ENCODE measurements at regions not wholly inside any gene's neighbourhood (a gene's known extent, or its start where the extent isn't known, plus 50 kb on each side); places are given as distances from the start of the nearest gene placed in this dataset.
"Not testable (repeated sequence)": the region's sequence is repeated elsewhere in the genome, so short reads cannot be mapped to it uniquely, and the experiment has no call there.

DNA sequence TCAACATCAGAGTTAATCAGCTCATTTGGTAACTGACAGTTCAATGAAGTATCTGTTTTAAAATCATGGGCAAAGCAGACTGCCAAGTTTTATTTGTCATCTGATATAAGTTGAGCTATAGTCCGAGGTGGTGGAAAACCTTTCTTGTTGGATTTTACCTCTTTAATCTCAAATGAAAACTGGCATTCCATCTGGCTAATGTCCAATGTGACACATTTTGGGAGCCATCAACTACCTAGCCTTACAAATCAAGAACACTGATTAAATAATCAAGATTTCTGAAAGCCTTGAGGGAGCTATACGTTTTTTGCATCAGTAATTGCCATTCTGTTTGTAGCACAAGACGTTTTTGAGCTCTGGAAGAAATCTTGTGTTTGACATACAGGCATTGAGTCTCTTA is 1380.5 kb upstream of the WWC1 start:
- H3K9me3 Mint-ChIP-seq (ENCODE audit: low read depth) = peaks cover 5% of the 10 kb centered on the region
- H3K4me3 Mint-ChIP-seq = no peak overlapping the region
- no peaks in the 10 kb centered on the region for H3K27me3 Mint-ChIP-seq
- H3K27ac Mint-ChIP-seq = no peak overlapping the region
- H3K36me3 Mint-ChIP-seq = no peaks in the 10 kb centered on the region
- no peaks in the 10 kb centered on the region for H3K4me1 Mint-ChIP-seq (ENCODE audit: low read depth)

DNA sequence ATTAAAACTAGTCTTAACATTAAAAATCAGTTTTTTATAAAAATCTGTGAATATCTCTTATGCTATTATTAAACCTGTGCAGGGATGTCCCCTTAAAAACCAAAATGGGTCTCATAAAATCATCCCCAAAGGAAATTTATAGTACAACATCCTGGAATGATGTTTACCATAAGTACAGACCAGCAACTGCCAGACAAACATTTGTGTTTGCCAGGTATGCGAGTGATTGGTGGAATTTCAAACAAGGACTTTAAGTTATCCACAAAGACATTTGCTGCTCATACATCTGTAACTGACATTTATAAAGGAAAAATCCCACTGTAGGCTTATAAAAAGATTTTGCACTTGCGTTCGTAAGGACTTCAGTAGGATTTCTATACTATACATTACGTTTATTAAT is 1375.4 kb upstream of the WWC1 start:
- H3K27ac Mint-ChIP-seq = no peak overlapping the region
- H3K27me3 Mint-ChIP-seq = no peaks in the 10 kb centered on the region
- peaks cover 5% of the 10 kb centered on the region for H3K9me3 Mint-ChIP-seq (ENCODE audit: low read depth)
- H3K36me3 Mint-ChIP-seq = no peaks in the 10 kb centered on the region
- no peak overlapping the region for H3K4me3 Mint-ChIP-seq
- no peaks in the 10 kb centered on the region for H3K4me1 Mint-ChIP-seq (ENCODE audit: low read depth)

DNA sequence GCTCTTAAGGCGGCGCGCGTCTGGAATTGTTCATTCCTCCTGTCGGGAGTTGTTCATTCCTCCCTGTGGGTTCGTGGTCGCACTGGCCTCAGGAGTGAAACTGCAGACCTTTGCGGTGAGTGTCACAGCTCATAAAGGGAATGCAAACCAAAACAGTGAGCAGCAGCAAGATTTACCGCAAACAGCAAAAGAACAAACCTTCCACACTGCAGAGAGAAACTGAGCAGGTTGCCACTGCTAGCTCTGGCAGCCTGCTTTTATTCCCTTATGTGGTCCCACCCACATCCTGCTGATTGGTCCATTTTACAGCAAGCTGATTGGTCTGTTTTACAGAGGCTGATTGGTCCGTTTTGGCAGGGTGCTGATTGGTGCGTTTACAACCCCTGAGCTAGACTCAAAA is 1365.3 kb upstream of the WWC1 start:
- Mint-ChIP-seq H3K4me3 (no peak overlapping the region), H3K27ac (no peak overlapping the region), H3K9me3 (ENCODE audit: low read depth) (peaks cover 12% of the 10 kb centered on the region)

DNA sequence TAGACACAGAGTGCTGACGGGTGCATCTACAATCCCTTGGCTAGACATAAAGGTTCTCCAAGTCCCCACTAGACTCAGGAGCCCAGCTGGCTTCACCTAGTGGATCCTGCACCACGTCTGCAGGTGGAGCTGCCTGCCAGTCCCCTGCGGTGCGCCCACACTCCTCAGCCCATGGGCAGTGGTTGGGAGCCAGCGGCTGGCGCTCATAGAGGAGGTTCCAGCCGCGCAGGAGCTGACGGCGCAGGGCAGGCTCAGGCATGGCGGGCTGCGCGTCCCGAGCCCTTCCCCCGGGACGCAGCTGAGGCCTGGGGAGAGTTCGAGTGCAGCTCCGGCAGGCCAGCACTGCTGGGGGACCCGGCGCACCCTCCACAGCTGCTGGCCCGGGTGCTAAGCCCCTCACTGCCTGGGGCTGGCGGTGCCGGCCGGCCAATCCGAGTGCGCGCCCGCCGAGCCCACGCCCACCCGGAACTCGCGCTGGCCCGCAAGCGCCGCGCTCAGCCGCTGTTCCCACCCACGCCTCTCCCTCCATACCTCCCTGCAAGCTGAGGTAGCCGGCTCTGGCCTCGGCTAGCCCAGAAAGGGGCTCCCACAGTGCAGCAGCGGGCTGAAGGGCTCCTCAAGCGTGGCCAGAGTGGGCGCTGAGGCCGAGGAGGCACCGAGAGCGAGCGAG is 1364.5 kb upstream of the WWC1 start:
- not testable (repeated sequence) for H3K27ac Mint-ChIP-seq; H3K36me3 Mint-ChIP-seq; H3K4me3 Mint-ChIP-seq; H3K4me1 Mint-ChIP-seq (ENCODE audit: low read depth); H3K27me3 Mint-ChIP-seq
- peaks cover 12% of the 10 kb centered on the region for H3K9me3 Mint-ChIP-seq (ENCODE audit: low read depth)

More for the DNA sequence above, 1365.3 kb upstream of the WWC1 start:
- no peaks in the 10 kb centered on the region for H3K36me3 Mint-ChIP-seq
- no peaks in the 10 kb centered on the region for H3K27me3 Mint-ChIP-seq
- H3K4me1 Mint-ChIP-seq (ENCODE audit: low read depth) = no peaks in the 10 kb centered on the region

DNA sequence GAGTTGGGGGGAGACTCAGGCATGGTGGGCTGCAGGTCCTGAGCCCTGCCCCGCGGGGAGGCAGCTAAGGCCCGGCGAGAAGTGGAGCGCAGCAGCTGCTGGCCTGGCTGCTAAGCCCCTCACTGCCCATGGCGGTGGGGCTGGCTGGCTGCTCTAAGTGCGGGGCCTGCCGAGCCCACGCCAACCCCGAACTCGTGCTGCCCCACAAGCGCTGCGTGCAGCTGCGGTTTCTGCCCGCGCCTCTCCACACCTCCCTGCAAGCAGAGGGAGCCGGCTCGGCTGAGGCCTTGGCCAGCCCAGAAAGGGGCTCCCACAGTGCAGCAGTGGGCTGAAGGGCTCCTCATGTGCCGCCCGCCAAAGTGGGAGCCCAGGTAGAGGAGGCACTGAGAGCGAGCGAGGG is 1355.1 kb upstream of the WWC1 start:
- H3K4me1 Mint-ChIP-seq (ENCODE audit: low read depth) = no peaks in the 10 kb centered on the region
- H3K36me3 Mint-ChIP-seq = no peaks in the 10 kb centered on the region
- no peak overlapping the region for H3K27ac Mint-ChIP-seq
- no peaks in the 10 kb centered on the region for H3K27me3 Mint-ChIP-seq
- H3K4me3 Mint-ChIP-seq = no peak overlapping the region
- peaks cover 10% of the 10 kb centered on the region for H3K9me3 Mint-ChIP-seq (ENCODE audit: low read depth)

DNA sequence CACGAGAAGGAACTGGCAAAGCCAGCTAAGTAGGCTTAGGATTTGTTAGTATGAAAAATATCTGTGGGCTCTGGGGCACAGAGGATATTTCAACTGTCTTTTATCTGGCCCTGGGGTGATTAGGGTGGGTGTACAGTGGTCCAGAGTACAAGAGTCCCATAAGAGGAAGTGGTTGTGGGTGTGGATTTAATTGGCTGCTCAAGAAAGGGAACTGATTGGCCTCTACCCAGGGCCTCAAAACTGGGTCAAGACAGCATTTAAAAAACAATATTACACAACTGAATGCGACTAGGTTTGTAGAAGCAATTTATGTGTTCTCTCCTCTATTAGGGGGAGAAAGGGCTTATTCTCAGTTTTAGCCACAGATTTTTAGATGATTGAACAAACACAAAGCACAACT is 1353.4 kb upstream of the WWC1 start:
- Mint-ChIP-seq H3K4me3 (no peak overlapping the region), H3K27ac (no peak overlapping the region), H3K27me3 (no peaks in the 10 kb centered on the region), H3K36me3 (no peaks in the 10 kb centered on the region), H3K9me3 (ENCODE audit: low read depth) (peaks cover 13% of the 10 kb centered on the region), H3K4me1 (ENCODE audit: low read depth) (no peaks in the 10 kb centered on the region)

DNA sequence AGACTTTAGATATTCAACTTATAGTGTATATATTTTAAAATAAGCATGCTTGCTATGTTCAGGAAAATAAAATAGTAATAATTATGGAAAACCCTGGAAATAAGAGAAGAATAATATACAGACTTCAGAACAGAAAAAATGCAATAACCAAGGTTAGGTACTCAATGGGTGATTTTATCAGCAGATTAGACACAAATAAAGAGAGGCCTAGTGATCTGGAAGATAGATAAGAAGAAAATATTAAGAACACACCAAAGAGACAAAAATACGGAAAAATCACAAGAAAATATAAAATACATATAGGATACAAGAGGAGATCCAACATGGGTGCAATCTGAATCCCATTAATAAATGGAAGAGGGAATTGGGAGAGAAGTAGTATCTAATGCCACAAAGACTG is 1348.5 kb upstream of the WWC1 start:
- no peaks in the 10 kb centered on the region for H3K4me1 Mint-ChIP-seq (ENCODE audit: low read depth)
- no peak overlapping the region for H3K27ac Mint-ChIP-seq
- no peak overlapping the region for H3K4me3 Mint-ChIP-seq
- H3K36me3 Mint-ChIP-seq = no peaks in the 10 kb centered on the region
- no peaks in the 10 kb centered on the region for H3K27me3 Mint-ChIP-seq
- peaks cover 16% of the 10 kb centered on the region for H3K9me3 Mint-ChIP-seq (ENCODE audit: low read depth)

DNA sequence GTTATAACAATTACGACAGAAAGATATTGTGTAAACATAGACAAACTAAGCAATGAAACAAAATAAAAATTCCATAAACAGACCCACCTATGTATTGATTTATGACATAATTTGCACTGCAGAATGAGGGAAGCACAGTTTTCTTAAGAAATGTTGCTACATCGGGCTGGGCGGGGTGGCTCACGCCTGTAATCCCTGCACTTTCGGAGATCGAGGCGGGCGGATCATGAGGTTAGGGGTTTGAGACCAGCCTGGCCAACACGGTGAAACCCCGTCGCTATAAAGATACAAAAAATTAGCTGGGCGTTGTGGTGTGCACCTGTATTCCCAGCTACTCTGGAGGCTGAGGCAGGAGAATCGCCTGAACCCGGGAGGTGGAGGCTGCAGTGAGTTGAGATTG is 1344.4 kb upstream of the WWC1 start:
- Mint-ChIP-seq H3K27me3 (no peaks in the 10 kb centered on the region), H3K4me3 (no peak overlapping the region), H3K36me3 (no peaks in the 10 kb centered on the region), H3K27ac (no peak overlapping the region), H3K4me1 (ENCODE audit: low read depth) (no peaks in the 10 kb centered on the region), H3K9me3 (ENCODE audit: low read depth) (peaks cover 11% of the 10 kb centered on the region)

DNA sequence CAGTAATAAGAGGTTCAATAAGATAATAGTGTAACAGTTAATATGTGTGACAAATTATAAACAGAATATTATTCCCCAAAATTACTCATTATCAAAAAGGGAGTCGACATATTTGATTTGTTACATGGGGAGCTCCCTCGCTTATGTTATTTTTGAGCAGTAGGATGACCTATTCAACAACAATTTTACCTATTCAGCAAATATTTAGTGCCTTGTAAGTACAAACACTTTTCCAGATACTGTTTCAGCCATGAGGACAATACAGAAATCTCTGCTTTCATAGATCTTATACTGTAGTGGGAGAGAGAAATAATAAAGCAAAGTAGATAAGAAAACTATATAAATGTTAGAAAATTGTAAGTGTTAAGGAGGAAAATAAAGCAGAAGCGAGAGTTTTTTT is 1342.8 kb upstream of the WWC1 start:
- H3K27ac Mint-ChIP-seq = no peak overlapping the region
- no peaks in the 10 kb centered on the region for H3K36me3 Mint-ChIP-seq
- H3K4me3 Mint-ChIP-seq = no peak overlapping the region
- no peaks in the 10 kb centered on the region for H3K4me1 Mint-ChIP-seq (ENCODE audit: low read depth)
- no peaks in the 10 kb centered on the region for H3K27me3 Mint-ChIP-seq
- peaks cover 5% of the 10 kb centered on the region for H3K9me3 Mint-ChIP-seq (ENCODE audit: low read depth)

DNA sequence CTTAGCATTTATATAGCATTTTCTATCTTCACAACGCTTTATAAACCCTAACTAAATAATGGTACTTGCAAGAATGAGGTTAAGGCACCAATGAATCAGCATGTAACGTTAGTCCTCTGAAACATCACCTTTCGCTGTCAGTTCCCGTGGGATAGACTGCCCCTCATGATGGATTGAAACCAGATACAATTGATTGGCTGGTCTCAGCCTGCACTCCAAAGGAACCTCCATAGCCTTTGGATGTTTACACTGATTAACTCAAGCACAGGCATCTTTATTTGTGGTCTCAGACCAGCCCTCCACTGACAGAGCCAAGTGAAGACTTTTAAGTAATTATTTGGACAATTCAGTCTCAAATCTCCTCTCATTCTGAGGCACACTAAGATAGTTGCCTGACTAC is 1339.4 kb upstream of the WWC1 start:
- H3K27me3 Mint-ChIP-seq = no peaks in the 10 kb centered on the region
- H3K9me3 Mint-ChIP-seq (ENCODE audit: low read depth) = peaks cover 10% of the 10 kb centered on the region
- no peaks in the 10 kb centered on the region for H3K36me3 Mint-ChIP-seq
- H3K4me3 Mint-ChIP-seq = no peak overlapping the region
- H3K27ac Mint-ChIP-seq = no peak overlapping the region
- no peaks in the 10 kb centered on the region for H3K4me1 Mint-ChIP-seq (ENCODE audit: low read depth)

DNA sequence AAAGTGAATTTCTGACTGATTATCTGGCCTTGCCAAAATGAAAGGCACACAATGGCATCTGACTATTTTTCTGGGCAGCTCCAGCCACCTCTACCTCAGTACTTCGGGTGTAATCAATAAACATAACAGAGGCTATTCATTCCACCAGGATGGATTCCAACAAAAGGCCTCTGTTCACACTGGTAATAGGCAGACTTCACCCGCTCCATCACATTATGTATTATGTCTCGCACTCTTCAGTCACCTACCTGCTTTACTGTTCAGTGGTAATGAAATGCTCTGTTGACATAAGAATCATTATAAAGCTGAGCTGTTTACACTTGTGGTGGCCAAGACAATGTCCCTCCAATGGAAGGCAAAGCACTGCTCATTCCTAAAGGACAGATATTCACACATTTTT is 1333.7 kb upstream of the WWC1 start:
- H3K36me3 Mint-ChIP-seq = no peaks in the 10 kb centered on the region
- no peak overlapping the region for H3K27ac Mint-ChIP-seq
- peaks cover 5% of the 10 kb centered on the region for H3K9me3 Mint-ChIP-seq (ENCODE audit: low read depth)

DNA sequence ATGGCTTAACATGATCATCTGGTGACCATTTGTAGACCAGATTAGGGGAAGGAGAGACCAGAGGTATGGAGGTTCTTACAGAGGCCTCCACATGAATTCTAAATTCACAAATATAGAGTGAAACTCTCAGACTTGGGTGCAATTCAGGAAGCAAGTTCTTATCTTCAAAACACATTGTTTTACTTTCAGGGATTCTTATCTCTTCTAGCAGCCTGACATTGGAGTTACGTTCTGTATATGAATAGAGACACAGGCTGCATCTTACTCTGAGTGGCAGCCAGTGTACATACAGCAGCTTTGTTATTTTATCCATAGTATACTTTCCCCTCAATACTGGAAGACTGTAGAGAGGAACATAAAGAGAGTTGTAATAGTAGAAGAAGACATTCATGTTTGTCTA is 1331.7 kb upstream of the WWC1 start:
- H3K27ac Mint-ChIP-seq = no peak overlapping the region
- H3K36me3 Mint-ChIP-seq = no peaks in the 10 kb centered on the region
- H3K4me1 Mint-ChIP-seq (ENCODE audit: low read depth) = no peaks in the 10 kb centered on the region
- no peaks in the 10 kb centered on the region for H3K27me3 Mint-ChIP-seq
- no peak overlapping the region for H3K4me3 Mint-ChIP-seq
- H3K9me3 Mint-ChIP-seq (ENCODE audit: low read depth) = peaks cover 5% of the 10 kb centered on the region

More for the DNA sequence above, 1333.7 kb upstream of the WWC1 start:
- Mint-ChIP-seq H3K4me1 (ENCODE audit: low read depth) (no peaks in the 10 kb centered on the region), H3K4me3 (no peak overlapping the region), H3K27me3 (no peaks in the 10 kb centered on the region)

DNA sequence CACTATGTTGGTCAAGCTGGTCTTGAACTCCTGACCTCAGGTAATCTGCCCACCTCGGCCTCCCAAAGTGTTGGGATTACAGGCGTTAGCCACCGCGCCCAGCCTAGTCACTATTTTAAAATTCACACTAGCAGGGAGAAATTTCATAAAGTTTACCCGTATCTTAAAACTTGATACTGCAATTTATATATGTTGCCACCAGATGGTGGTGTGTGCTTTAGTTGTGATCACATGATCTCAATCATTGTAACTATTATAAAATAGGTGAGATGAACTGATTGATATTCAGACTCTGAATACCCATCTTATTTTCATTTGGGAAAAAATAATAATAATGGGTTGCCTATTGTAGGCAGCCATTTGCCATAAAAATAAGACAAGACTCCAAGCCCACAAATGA is 1330.4 kb upstream of the WWC1 start:
- no peaks in the 10 kb centered on the region for H3K4me1 Mint-ChIP-seq (ENCODE audit: low read depth)
- no peak overlapping the region for H3K4me3 Mint-ChIP-seq
- H3K36me3 Mint-ChIP-seq = no peaks in the 10 kb centered on the region
- H3K9me3 Mint-ChIP-seq (ENCODE audit: low read depth) = peaks cover 9% of the 10 kb centered on the region
- H3K27ac Mint-ChIP-seq = no peak overlapping the region
- H3K27me3 Mint-ChIP-seq = no peaks in the 10 kb centered on the region

DNA sequence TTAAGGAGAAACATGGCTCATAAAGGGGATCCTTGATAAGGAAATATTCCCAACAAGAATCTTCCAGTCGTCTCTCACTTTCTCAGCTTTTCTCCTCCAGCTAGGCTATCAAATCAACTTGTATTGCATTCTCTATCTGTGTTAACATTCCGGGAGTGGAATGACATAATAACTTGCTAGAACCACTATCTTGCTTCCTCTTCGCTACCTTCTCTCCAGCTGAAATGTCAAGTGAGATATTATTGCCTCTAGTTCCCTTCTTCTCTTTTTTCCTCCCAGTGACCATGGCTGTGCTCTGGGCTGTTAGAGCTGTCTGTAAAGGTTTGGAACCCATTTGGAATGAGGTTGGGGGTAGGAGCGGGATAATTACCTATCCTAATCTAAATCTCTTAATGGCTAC is 1329.5 kb upstream of the WWC1 start:
- Mint-ChIP-seq H3K4me1 (ENCODE audit: low read depth) (no peaks in the 10 kb centered on the region), H3K4me3 (no peak overlapping the region), H3K36me3 (no peaks in the 10 kb centered on the region), H3K27me3 (no peaks in the 10 kb centered on the region), H3K9me3 (ENCODE audit: low read depth) (peaks cover 6% of the 10 kb centered on the region), H3K27ac (no peak overlapping the region)

DNA sequence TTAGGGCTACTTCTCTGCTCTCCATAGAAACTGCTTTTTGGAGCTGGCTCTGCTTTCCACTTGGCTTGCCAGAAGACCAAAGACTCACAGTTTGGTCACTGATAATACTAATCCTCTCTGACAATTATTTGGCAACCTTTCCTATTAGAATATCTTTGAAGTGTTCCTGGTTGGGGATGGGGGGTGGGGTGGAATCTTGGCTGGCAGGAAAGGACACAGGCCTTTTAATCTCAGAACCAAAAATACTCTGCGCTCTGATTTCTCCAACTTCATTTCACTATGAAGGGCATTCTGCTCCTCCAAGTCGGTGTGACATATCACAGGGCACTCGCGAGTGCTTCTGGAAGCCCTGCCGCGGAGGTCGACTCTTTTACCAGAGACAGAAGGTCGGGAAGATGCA is 1329.0 kb upstream of the WWC1 start:
- no peak overlapping the region for H3K4me3 Mint-ChIP-seq
- no peaks in the 10 kb centered on the region for H3K36me3 Mint-ChIP-seq

DNA sequence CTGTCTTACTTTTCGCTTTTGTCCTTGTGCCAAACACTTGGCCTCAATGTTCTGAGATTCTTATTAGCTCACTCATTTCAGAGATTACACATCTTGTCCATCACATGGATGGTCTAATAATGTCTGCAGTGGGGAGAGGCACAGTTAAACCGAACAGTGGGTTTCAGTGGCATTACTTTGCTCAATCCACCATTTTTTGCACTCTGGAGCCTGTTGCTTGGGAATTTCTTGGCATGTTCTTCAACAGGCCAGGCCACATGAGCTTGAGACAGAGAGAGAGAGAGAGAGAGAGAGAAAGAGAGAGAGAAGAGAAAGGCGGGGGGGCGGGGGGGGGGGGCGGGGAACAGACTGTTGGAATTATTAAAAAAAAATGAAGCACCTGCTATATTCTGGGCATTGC is 1327.8 kb upstream of the WWC1 start:
- no peaks in the 10 kb centered on the region for H3K4me1 Mint-ChIP-seq (ENCODE audit: low read depth)
- peaks cover 6% of the 10 kb centered on the region for H3K9me3 Mint-ChIP-seq (ENCODE audit: low read depth)
- H3K27me3 Mint-ChIP-seq = no peaks in the 10 kb centered on the region
- no peaks in the 10 kb centered on the region for H3K36me3 Mint-ChIP-seq
- H3K4me3 Mint-ChIP-seq = no peak overlapping the region
- H3K27ac Mint-ChIP-seq = no peak overlapping the region

More for the DNA sequence above, 1329.0 kb upstream of the WWC1 start:
- Mint-ChIP-seq H3K9me3 (ENCODE audit: low read depth) (peaks cover 6% of the 10 kb centered on the region), H3K4me1 (ENCODE audit: low read depth) (no peaks in the 10 kb centered on the region), H3K27ac (no peak overlapping the region), H3K27me3 (no peaks in the 10 kb centered on the region)
